ENCODE measurements at regions not wholly inside any gene's neighbourhood (a gene's known extent, or its start where the extent isn't known, plus 50 kb on each side); places are given as distances from the start of the nearest gene placed in this dataset.
A peak's percentile ranks its signal among the peaks of the same experiment; 100 is the strongest.
"Not testable (repeated sequence)": the region's sequence is repeated elsewhere in the genome, so short reads cannot be mapped to it uniquely, and the experiment has no call there.

GRCh38 chr20:2203436-2203835 is 92.4 kb upstream of the TGM3 start:
- in situ Hi-C loops (cut with HindIII; ENCODE audit: low pct_unique_long_range_greater_than_20kb, low sequenced_read_pairs): no loop called here

GRCh38 chr20:2204021-2204420 is 91.8 kb upstream of the TGM3 start:
- in situ Hi-C loops (cut with HindIII; ENCODE audit: low pct_unique_long_range_greater_than_20kb, low sequenced_read_pairs): no loop called here
- DNase-seq (ENCODE audit: low read depth, low spot score): peak; percentile 89

More at GRCh38 chr20:2203436-2203835, 92.4 kb upstream of the TGM3 start:
- no peak for DNase-seq (ENCODE audit: low read depth, low spot score)

- in situ Hi-C loops (cut with HindIII; ENCODE audit: low pct_unique_long_range_greater_than_20kb, low sequenced_read_pairs): no loop called here
- peak; percentile 74 for DNase-seq (ENCODE audit: low read depth, low spot score)
These were observed 88.6 kb upstream of the TGM3 start for GRCh38 chr20:2206957-2207769.

- in situ Hi-C loops (cut with HindIII; ENCODE audit: low pct_unique_long_range_greater_than_20kb, low sequenced_read_pairs): no loop called here
- DNase-seq (ENCODE audit: low read depth, low spot score): no peak
These were observed 88.1 kb upstream of the TGM3 start for GRCh38 chr20:2207770-2208097.

- DNase-seq (ENCODE audit: low read depth, low spot score): no peak
- in situ Hi-C loops (cut with HindIII; ENCODE audit: low pct_unique_long_range_greater_than_20kb, low sequenced_read_pairs): no loop called here
These were observed 86.9 kb upstream of the TGM3 start for GRCh38 chr20:2208897-2209296.

GRCh38 chr20:2210646-2211552 is 84.9 kb upstream of the TGM3 start:
- in situ Hi-C loops (cut with HindIII; ENCODE audit: low pct_unique_long_range_greater_than_20kb, low sequenced_read_pairs): no loop called here
- DNase-seq (ENCODE audit: low read depth, low spot score): peak; percentile 22

- in situ Hi-C loops (cut with HindIII; ENCODE audit: low pct_unique_long_range_greater_than_20kb, low sequenced_read_pairs): no loop called here
- DNase-seq (ENCODE audit: low read depth, low spot score): no peak
These were observed 83.3 kb upstream of the TGM3 start for GRCh38 chr20:2212456-2213015.

GRCh38 chr20:2213401-2213800 is 82.4 kb upstream of the TGM3 start:
- no peak for DNase-seq (ENCODE audit: low read depth, low spot score)
- in situ Hi-C loops (cut with HindIII; ENCODE audit: low pct_unique_long_range_greater_than_20kb, low sequenced_read_pairs): no loop called here

- no peak for DNase-seq (ENCODE audit: low read depth, low spot score)
- in situ Hi-C loops (cut with HindIII; ENCODE audit: low pct_unique_long_range_greater_than_20kb, low sequenced_read_pairs): no loop called here
These were observed 77.8 kb upstream of the TGM3 start for GRCh38 chr20:2217857-2218539.

- no peak for DNase-seq (ENCODE audit: low read depth, low spot score)
- in situ Hi-C loops (cut with HindIII; ENCODE audit: low pct_unique_long_range_greater_than_20kb, low sequenced_read_pairs): no loop called here
These were observed 76.3 kb upstream of the TGM3 start for GRCh38 chr20:2219481-2220006.

- in situ Hi-C loops (cut with HindIII; ENCODE audit: low pct_unique_long_range_greater_than_20kb, low sequenced_read_pairs): no loop called here
- DNase-seq (ENCODE audit: low read depth, low spot score): no peak
These were observed 75.5 kb upstream of the TGM3 start for GRCh38 chr20:2220298-2220697.

- DNase-seq (ENCODE audit: low read depth, low spot score): no peak
- in situ Hi-C loops (cut with HindIII; ENCODE audit: low pct_unique_long_range_greater_than_20kb, low sequenced_read_pairs): no loop called here
These were observed 73.9 kb upstream of the TGM3 start for GRCh38 chr20:2221921-2222320.

GRCh38 chr20:2223558-2224367 is 72.0 kb upstream of the TGM3 start:
- in situ Hi-C loops (cut with HindIII; ENCODE audit: low pct_unique_long_range_greater_than_20kb, low sequenced_read_pairs): no loop called here
- no peak for DNase-seq (ENCODE audit: low read depth, low spot score)

GRCh38 chr20:2224368-2224639 is 71.5 kb upstream of the TGM3 start:
- DNase-seq (ENCODE audit: low read depth, low spot score): no peak
- in situ Hi-C loops (cut with HindIII; ENCODE audit: low pct_unique_long_range_greater_than_20kb, low sequenced_read_pairs): no loop called here

GRCh38 chr20:2227285-2227684 is 68.5 kb upstream of the TGM3 start:
- in situ Hi-C loops (cut with HindIII; ENCODE audit: low pct_unique_long_range_greater_than_20kb, low sequenced_read_pairs); DNase-seq (ENCODE audit: low read depth, low spot score): not testable (repeated sequence)

GRCh38 chr20:2227861-2228260 is 67.9 kb upstream of the TGM3 start:
- DNase-seq (ENCODE audit: low read depth, low spot score): no peak
- in situ Hi-C loops (cut with HindIII; ENCODE audit: low pct_unique_long_range_greater_than_20kb, low sequenced_read_pairs): no loop called here

- no peak for DNase-seq (ENCODE audit: low read depth, low spot score)
- in situ Hi-C loops (cut with HindIII; ENCODE audit: low pct_unique_long_range_greater_than_20kb, low sequenced_read_pairs): no loop called here
These were observed 66.9 kb upstream of the TGM3 start for GRCh38 chr20:2228926-2229325.
